ENCODE measurements at regions not wholly inside any gene's neighbourhood (a gene's known extent, or its start where the extent isn't known, plus 50 kb on each side); places are given as distances from the start of the nearest gene placed in this dataset.

- TF ChIP-seq CTCF (IDR thresholded peaks at IDR 0.05), result no peak
- TF ChIP-seq POLR2AphosphoS5 (IDR thresholded peaks at IDR 0.05), result no peak
- no peak for TF ChIP-seq POLR2A (IDR thresholded peaks at IDR 0.05; ENCODE audit: low read depth)
- no peak for TF ChIP-seq EP300 (IDR thresholded peaks at IDR 0.05)
Observed at GRCh38 chr7:25659841-25660240, 431.6 kb upstream of the NPVF start.
